ENCODE measurements at regions not wholly inside any gene's neighbourhood (a gene's known extent, or its start where the extent isn't known, plus 50 kb on each side); places are given as distances from the start of the nearest gene placed in this dataset.
"Not testable (repeated sequence)": the region's sequence is repeated elsewhere in the genome, so short reads cannot be mapped to it uniquely, and the experiment has no call there.

- H3K27ac ChIP-seq (ENCODE audit: low read depth, low read length); H3K79me2 ChIP-seq (ENCODE audit: insufficient read depth, low read length); H3K9me3 ChIP-seq (ENCODE audit: low read depth, low read length); H4K20me1 ChIP-seq (ENCODE audit: insufficient read depth, low read length); DNase-seq (ENCODE audit: insufficient read length, low spot score, missing footprints); H2AFZ ChIP-seq (ENCODE audit: low read length); H3K27me3 ChIP-seq (ENCODE audit: insufficient read depth, low read length); H3K4me1 ChIP-seq (ENCODE audit: insufficient read depth, low read length); H3K4me2 ChIP-seq (ENCODE audit: insufficient read depth, low read length); H3K4me3 ChIP-seq (ENCODE audit: insufficient read depth, low read length); H3K36me3 ChIP-seq (ENCODE audit: insufficient read depth, low read length): not testable (repeated sequence)
Observed at GRCh38 chr2:132068407-132068806, 93.3 kb downstream of the ANKRD30BL start.

GRCh38 chr2:132065391-132065790 is 96.4 kb downstream of the ANKRD30BL start:
- not testable (repeated sequence) for DNase-seq (ENCODE audit: insufficient read length, low spot score, missing footprints); H3K27ac ChIP-seq (ENCODE audit: low read depth, low read length); H3K79me2 ChIP-seq (ENCODE audit: insufficient read depth, low read length); H2AFZ ChIP-seq (ENCODE audit: low read length); H3K27me3 ChIP-seq (ENCODE audit: insufficient read depth, low read length); H3K9me3 ChIP-seq (ENCODE audit: low read depth, low read length); H3K4me3 ChIP-seq (ENCODE audit: insufficient read depth, low read length); H3K4me1 ChIP-seq (ENCODE audit: insufficient read depth, low read length); H4K20me1 ChIP-seq (ENCODE audit: insufficient read depth, low read length); H3K4me2 ChIP-seq (ENCODE audit: insufficient read depth, low read length); H3K36me3 ChIP-seq (ENCODE audit: insufficient read depth, low read length)

- not testable (repeated sequence) for H3K4me2 ChIP-seq (ENCODE audit: insufficient read depth, low read length); H3K36me3 ChIP-seq (ENCODE audit: insufficient read depth, low read length); H3K79me2 ChIP-seq (ENCODE audit: insufficient read depth, low read length); H2AFZ ChIP-seq (ENCODE audit: low read length); H4K20me1 ChIP-seq (ENCODE audit: insufficient read depth, low read length); H3K27ac ChIP-seq (ENCODE audit: low read depth, low read length); H3K4me1 ChIP-seq (ENCODE audit: insufficient read depth, low read length); H3K9me3 ChIP-seq (ENCODE audit: low read depth, low read length); H3K4me3 ChIP-seq (ENCODE audit: insufficient read depth, low read length); DNase-seq (ENCODE audit: insufficient read length, low spot score, missing footprints)
- H3K27me3 ChIP-seq (ENCODE audit: insufficient read depth, low read length): peaks cover 27% of the 10 kb centered on the region
Observed at GRCh38 chr2:132039609-132040236, 122.0 kb downstream of the ANKRD30BL start.

- peaks cover 27% of the 10 kb centered on the region for H3K27me3 ChIP-seq (ENCODE audit: insufficient read depth, low read length)
- H3K4me3 ChIP-seq (ENCODE audit: insufficient read depth, low read length): peak overlapping the region; percentile 62
- H3K79me2 ChIP-seq (ENCODE audit: insufficient read depth, low read length); H3K27ac ChIP-seq (ENCODE audit: low read depth, low read length); H3K36me3 ChIP-seq (ENCODE audit: insufficient read depth, low read length); H3K9me3 ChIP-seq (ENCODE audit: low read depth, low read length); H2AFZ ChIP-seq (ENCODE audit: low read length); H4K20me1 ChIP-seq (ENCODE audit: insufficient read depth, low read length); DNase-seq (ENCODE audit: insufficient read length, low spot score, missing footprints); H3K4me1 ChIP-seq (ENCODE audit: insufficient read depth, low read length): not testable (repeated sequence)
- H3K4me2 ChIP-seq (ENCODE audit: insufficient read depth, low read length): peak overlapping the region; percentile 70
Observed at GRCh38 chr2:132038883-132039235, 122.9 kb downstream of the ANKRD30BL start.

GRCh38 chr2:132038179-132038882 is 123.4 kb downstream of the ANKRD30BL start:
- Histone ChIP-seq H2AFZ (ENCODE audit: low read length) (no peak overlapping the region), H3K4me3 (ENCODE audit: insufficient read depth, low read length) (peak overlapping the region; percentile 62), H3K4me1 (ENCODE audit: insufficient read depth, low read length) (no peaks in the 10 kb centered on the region), H3K9me3 (ENCODE audit: low read depth, low read length) (no peaks in the 10 kb centered on the region), H3K4me2 (ENCODE audit: insufficient read depth, low read length) (peak overlapping the region; percentile 70), H4K20me1 (ENCODE audit: insufficient read depth, low read length) (no peaks in the 10 kb centered on the region), H3K27me3 (ENCODE audit: insufficient read depth, low read length) (peaks cover 27% of the 10 kb centered on the region), H3K79me2 (ENCODE audit: insufficient read depth, low read length) (no peaks in the 10 kb centered on the region), H3K27ac (ENCODE audit: low read depth, low read length) (no peak overlapping the region), H3K36me3 (ENCODE audit: insufficient read depth, low read length) (no peaks in the 10 kb centered on the region)
- no peak for TF ChIP-seq CTCF (IDR thresholded peaks at IDR 0.05; ENCODE audit: extremely low read depth, low read depth, low read length)
- DNase-seq (ENCODE audit: insufficient read length, low spot score, missing footprints): peak; percentile 4

All from osteoblast (primary cell).